ENCODE measurements at regions not wholly inside any gene's neighbourhood (a gene's known extent, or its start where the extent isn't known, plus 50 kb on each side); places are given as distances from the start of the nearest gene placed in this dataset.
A peak's percentile ranks its signal among the peaks of the same experiment; 100 is the strongest.

GRCh38 chrX:20514358-20514757, 247.6 kb upstream of the RPS6KA3 start:
- Histone ChIP-seq H3K4me2 (ENCODE audit: low read length) (peak overlapping the region; percentile 59), H2AFZ (ENCODE audit: low read length) (no peak overlapping the region), H3K9ac (ENCODE audit: low read length) (peak overlapping the region; percentile 65), H3K27ac (ENCODE audit: low read length) (peak overlapping the region; percentile 98), H3K36me3 (ENCODE audit: low read depth, low read length) (no peaks in the 10 kb centered on the region), H3K9me2 (replicated peaks; ENCODE audit: low read length) (no peaks in the 10 kb centered on the region), H3K4me3 (ENCODE audit: low read length) (no peak overlapping the region), H4K20me1 (ENCODE audit: low read length) (no peaks in the 10 kb centered on the region), H3K27me3 (ENCODE audit: low read length) (no peaks in the 10 kb centered on the region), H3K79me2 (ENCODE audit: low read length) (no peaks in the 10 kb centered on the region), H3F3A (ENCODE audit: low read length, unreplicated experiment) (peaks cover 8% of the 10 kb centered on the region), H3K9me3 (ENCODE audit: low read length) (no peaks in the 10 kb centered on the region), H3K4me1 (ENCODE audit: insufficient read depth, low read length) (peaks cover 55% of the 10 kb centered on the region)
- peak; percentile 49 for ATAC-seq
- no peak for TF ChIP-seq EZH2phosphoT487 (IDR thresholded peaks at IDR 0.05; ENCODE audit: borderline replicate concordance, low read length)
- no peak for TF ChIP-seq EZH2 (IDR thresholded peaks at IDR 0.05; ENCODE audit: low read length, unreplicated experiment)
- no peak for TF ChIP-seq CTCF (conservative IDR thresholded peaks at IDR 0.05; ENCODE audit: low read depth, low read length)
- intact Hi-C loops (cut with micrococcal nuclease) = no loop called here
- DNase-seq = peak; percentile 89
- ChIA-PET CTCF (no interaction called here), POLR2A (ENCODE audit: unreplicated experiment) (interaction anchor here (0.7 kb wide), 1 partner anchor 258 kb away, joined by 3 read pairs; no protein-coding TSS in a partner anchor)
- BruUV-seq (replicated peaks) = no TSS peak

GRCh38 chrX:20513185-20513584, 246.5 kb upstream of the RPS6KA3 start:
- TF ChIP-seq CTCF (conservative IDR thresholded peaks at IDR 0.05; ENCODE audit: low read depth, low read length) = no peak
- TF ChIP-seq EZH2phosphoT487 (IDR thresholded peaks at IDR 0.05; ENCODE audit: borderline replicate concordance, low read length) = no peak
- TF ChIP-seq EZH2 (IDR thresholded peaks at IDR 0.05; ENCODE audit: low read length, unreplicated experiment) = no peak
- Histone ChIP-seq H3K36me3 (ENCODE audit: low read depth, low read length) (no peaks in the 10 kb centered on the region), H3K9ac (ENCODE audit: low read length) (no peak overlapping the region), H2AFZ (ENCODE audit: low read length) (no peak overlapping the region), H3K4me3 (ENCODE audit: low read length) (no peak overlapping the region), H3K4me2 (ENCODE audit: low read length) (no peak overlapping the region), H3K9me3 (ENCODE audit: low read length) (no peaks in the 10 kb centered on the region), H3K9me2 (replicated peaks; ENCODE audit: low read length) (no peaks in the 10 kb centered on the region), H3K27me3 (ENCODE audit: low read length) (no peaks in the 10 kb centered on the region), H3K4me1 (ENCODE audit: insufficient read depth, low read length) (peaks cover 55% of the 10 kb centered on the region), H3F3A (ENCODE audit: low read length, unreplicated experiment) (peaks cover 8% of the 10 kb centered on the region), H4K20me1 (ENCODE audit: low read length) (no peaks in the 10 kb centered on the region), H3K27ac (ENCODE audit: low read length) (0 out of 2 replicates have a peak overlapping the region, but pooled peaks have one; percentile 98), H3K79me2 (ENCODE audit: low read length) (no peaks in the 10 kb centered on the region)
- no TSS peak for BruUV-seq (replicated peaks)
- ChIA-PET CTCF (no interaction called here), POLR2A (ENCODE audit: unreplicated experiment) (no interaction called here)
- no peak for ATAC-seq
- intact Hi-C loops (cut with micrococcal nuclease) = no loop called here
- DNase-seq = no peak

GRCh38 chrX:20511792-20512191, 245.1 kb upstream of the RPS6KA3 start:
- Histone ChIP-seq H3K9me2 (replicated peaks; ENCODE audit: low read length) (no peaks in the 10 kb centered on the region), H3K79me2 (ENCODE audit: low read length) (no peaks in the 10 kb centered on the region), H3K4me3 (ENCODE audit: low read length) (no peak overlapping the region), H3K36me3 (ENCODE audit: low read depth, low read length) (no peaks in the 10 kb centered on the region), H2AFZ (ENCODE audit: low read length) (peak overlapping the region; percentile 23; the same call in 1 of the 2 replicates), H3K4me2 (ENCODE audit: low read length) (0 out of 2 replicates have a peak overlapping the region, but pooled peaks have one; percentile 22), H3K4me1 (ENCODE audit: insufficient read depth, low read length) (peaks cover 46% of the 10 kb centered on the region), H3F3A (ENCODE audit: low read length, unreplicated experiment) (peaks cover 8% of the 10 kb centered on the region), H3K27ac (ENCODE audit: low read length) (0 out of 2 replicates have a peak overlapping the region, but pooled peaks have one; percentile 3), H3K27me3 (ENCODE audit: low read length) (no peaks in the 10 kb centered on the region), H3K9me3 (ENCODE audit: low read length) (no peaks in the 10 kb centered on the region), H4K20me1 (ENCODE audit: low read length) (no peaks in the 10 kb centered on the region), H3K9ac (ENCODE audit: low read length) (no peak overlapping the region)
- DNase-seq = no peak
- ATAC-seq = no peak
- TF ChIP-seq CTCF (conservative IDR thresholded peaks at IDR 0.05; ENCODE audit: low read depth, low read length) = no peak
- no peak for TF ChIP-seq EZH2 (IDR thresholded peaks at IDR 0.05; ENCODE audit: low read length, unreplicated experiment)
- TF ChIP-seq EZH2phosphoT487 (IDR thresholded peaks at IDR 0.05; ENCODE audit: borderline replicate concordance, low read length) = no peak
- BruUV-seq (replicated peaks) = no TSS peak
- ChIA-PET CTCF (no interaction called here), POLR2A (ENCODE audit: unreplicated experiment) (interaction anchor here (0.6 kb wide), 1 partner anchor 322 kb away, joined by 3 read pairs; no protein-coding TSS in a partner anchor)
- intact Hi-C loops (cut with micrococcal nuclease) = no loop called here

Data from PC-3 (cell line).